WTC11 (cell line): ENCODE measurements at regions not wholly inside any gene's neighbourhood (a gene's known extent, or its start where the extent isn't known, plus 50 kb on each side); places are given as distances from the start of the nearest gene placed in this dataset.

ENCODE experiments used
- ATF1 ChIP-seq: sonication (generic); formaldehyde crosslinking; IDR thresholded peaks from 2 replicates; pipeline ENCODE4 v1.8.1; 2023; ENCODE audit warnings: mild to moderate bottlenecking, moderate library complexity, missing genetic modification reagents
- ATF3 ChIP-seq: sonication (generic); formaldehyde crosslinking; conservative IDR thresholded peaks from 2 replicates; pipeline ENCODE4 v1.8.1; 2022; ENCODE audit warnings: mild to moderate bottlenecking, missing genetic modification reagents
- CTCF ChIP-seq: fragments of 200-600 bp; IDR thresholded peaks from 2 replicates; pipeline ENCODE4 v1.8.0; 2022; ENCODE audit warnings: antibody characterized with exemption
- GABPB1 ChIP-seq: sonication (generic); formaldehyde crosslinking; IDR thresholded peaks from 2 replicates; pipeline ENCODE4 v1.8.1; 2023; ENCODE audit warnings: mild to moderate bottlenecking, missing genetic modification reagents
- IRF2 ChIP-seq: sonication (generic); formaldehyde crosslinking; IDR thresholded peaks from 2 replicates; pipeline ENCODE4 v1.8.0; 2022; ENCODE audit warnings: low read depth, missing genetic modification reagents, borderline replicate concordance
- SOX15 ChIP-seq: fragments of 250-450 bp; sonication (Bioruptor Pico); IDR thresholded peaks from 2 replicates; pipeline ENCODE4 v1.9.0; 2021; ENCODE audit warnings: mild to moderate bottlenecking
- SP1 ChIP-seq: sonication (generic); formaldehyde crosslinking; conservative IDR thresholded peaks from 2 replicates; pipeline ENCODE4 v1.8.1; 2022; ENCODE audit warnings: missing genetic modification reagents
- TEAD4 ChIP-seq: sonication (generic); formaldehyde crosslinking; IDR thresholded peaks from 2 replicates; pipeline ENCODE4 v1.8.0; 2022; ENCODE audit warnings: mild to moderate bottlenecking, missing genetic modification reagents
- USF2 ChIP-seq: sonication (generic); formaldehyde crosslinking; IDR thresholded peaks from 2 replicates; pipeline ENCODE4 v1.8.1; 2023; ENCODE audit warnings: mild to moderate bottlenecking, missing genetic modification reagents, moderate library complexity

- TF ChIP-seq CTCF (no peak), ATF3 (CRISPR knock-in tag) (no peak), SP1 (CRISPR knock-in tag) (no peak), USF2 (CRISPR knock-in tag) (no peak), TEAD4 (CRISPR knock-in tag) (no peak), SOX15 (CRISPR knock-in tag) (no peak), ATF1 (CRISPR knock-in tag) (no peak), IRF2 (CRISPR knock-in tag) (no peak), GABPB1 (no peak)
Measured at GRCh38 chr5:104283136-104283535, 720.5 kb upstream of the NUDT12 start.
